ENCODE measurements at regions not wholly inside any gene's neighbourhood (a gene's known extent, or its start where the extent isn't known, plus 50 kb on each side); places are given as distances from the start of the nearest gene placed in this dataset.

DNA sequence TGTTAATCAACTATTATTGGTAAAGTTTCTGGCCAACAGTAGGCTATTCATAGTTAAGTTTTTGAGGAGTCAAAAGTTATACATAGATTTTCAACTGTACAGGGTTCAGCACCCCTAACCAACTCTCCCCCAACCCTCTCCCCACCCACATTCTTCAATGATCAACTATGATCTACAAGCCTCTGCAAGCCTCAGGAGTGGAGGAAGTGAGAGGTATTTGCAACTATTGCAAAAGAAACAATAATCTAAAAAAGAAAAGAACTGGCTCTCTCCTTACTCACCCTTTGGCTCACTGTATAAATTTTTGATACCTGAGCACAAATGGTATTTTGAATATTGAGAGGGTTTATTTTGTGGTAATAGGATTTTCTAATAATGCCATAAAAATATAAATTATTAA is 179.8 kb downstream of the IPMK start:
- no peak for TF ChIP-seq ZFX (IDR thresholded peaks at IDR 0.05; ENCODE audit: borderline replicate concordance)
- TF ChIP-seq, protein P1, sequence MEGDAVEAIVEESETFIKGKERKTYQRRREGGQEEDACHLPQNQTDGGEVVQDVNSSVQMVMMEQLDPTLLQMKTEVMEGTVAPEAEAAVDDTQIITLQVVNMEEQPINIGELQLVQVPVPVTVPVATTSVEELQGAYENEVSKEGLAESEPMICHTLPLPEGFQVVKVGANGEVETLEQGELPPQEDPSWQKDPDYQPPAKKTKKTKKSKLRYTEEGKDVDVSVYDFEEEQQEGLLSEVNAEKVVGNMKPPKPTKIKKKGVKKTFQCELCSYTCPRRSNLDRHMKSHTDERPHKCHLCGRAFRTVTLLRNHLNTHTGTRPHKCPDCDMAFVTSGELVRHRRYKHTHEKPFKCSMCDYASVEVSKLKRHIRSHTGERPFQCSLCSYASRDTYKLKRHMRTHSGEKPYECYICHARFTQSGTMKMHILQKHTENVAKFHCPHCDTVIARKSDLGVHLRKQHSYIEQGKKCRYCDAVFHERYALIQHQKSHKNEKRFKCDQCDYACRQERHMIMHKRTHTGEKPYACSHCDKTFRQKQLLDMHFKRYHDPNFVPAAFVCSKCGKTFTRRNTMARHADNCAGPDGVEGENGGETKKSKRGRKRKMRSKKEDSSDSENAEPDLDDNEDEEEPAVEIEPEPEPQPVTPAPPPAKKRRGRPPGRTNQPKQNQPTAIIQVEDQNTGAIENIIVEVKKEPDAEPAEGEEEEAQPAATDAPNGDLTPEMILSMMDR (IDR thresholded peaks at IDR 0.05), result no peak
- no peak overlapping the region for H3K27ac ChIP-seq

DNA sequence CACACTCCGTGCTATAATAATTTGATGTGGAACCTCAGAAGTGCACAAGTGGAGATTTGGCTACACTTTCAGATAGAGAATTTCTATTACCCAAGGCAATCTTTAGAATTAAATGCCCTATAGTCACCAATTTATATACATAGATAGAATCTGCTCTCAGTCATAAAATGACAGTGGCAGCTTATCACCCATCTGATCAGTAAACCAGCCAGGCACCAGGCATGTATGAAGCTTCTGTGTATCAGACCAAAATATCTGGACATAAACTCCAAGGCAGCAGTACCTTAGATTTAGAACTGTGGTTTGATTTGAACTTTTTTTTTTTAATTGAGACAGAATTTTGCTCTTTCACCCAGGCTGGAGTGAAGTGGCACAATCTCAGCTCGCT is 180.9 kb downstream of the IPMK start:
- peak overlapping the region; percentile 49 for H3K27ac ChIP-seq
- no peak for TF ChIP-seq ZFX (IDR thresholded peaks at IDR 0.05; ENCODE audit: borderline replicate concordance)
- TF ChIP-seq, protein P1 (IDR thresholded peaks at IDR 0.05), result no peak

DNA sequence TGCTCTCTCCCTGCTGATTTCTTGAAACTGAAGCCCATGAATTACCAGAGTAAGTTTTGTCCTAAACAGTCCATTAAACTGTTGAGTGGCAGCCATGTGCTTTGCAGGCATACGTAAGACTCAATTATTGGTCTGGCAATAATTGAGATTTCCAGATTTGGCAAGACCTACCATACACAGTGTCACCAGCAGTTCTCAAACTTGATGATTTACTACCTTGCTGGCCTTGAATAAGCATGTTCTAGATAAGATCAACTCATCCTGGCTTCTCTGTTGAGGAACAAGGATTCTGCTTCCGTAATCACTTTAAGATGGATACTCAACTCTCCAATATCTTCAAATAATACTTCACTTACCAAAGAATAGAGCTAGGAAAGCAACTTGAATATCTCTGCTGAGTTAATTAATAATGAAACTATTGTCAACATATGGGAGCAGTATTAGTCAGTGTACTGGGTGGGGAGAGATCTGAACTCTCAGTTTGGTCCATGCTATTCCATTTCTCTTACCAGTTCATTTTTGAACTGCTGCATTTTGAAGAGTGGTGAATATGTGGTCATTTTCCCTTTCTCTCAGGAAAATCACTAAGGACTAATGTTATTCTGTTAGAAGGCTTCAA is 181.4 kb downstream of the IPMK start:
- peak overlapping the region; percentile 49 for H3K27ac ChIP-seq
- TF ChIP-seq, protein P1 (IDR thresholded peaks at IDR 0.05), result no peak
- no peak for TF ChIP-seq ZFX (IDR thresholded peaks at IDR 0.05; ENCODE audit: borderline replicate concordance)

DNA sequence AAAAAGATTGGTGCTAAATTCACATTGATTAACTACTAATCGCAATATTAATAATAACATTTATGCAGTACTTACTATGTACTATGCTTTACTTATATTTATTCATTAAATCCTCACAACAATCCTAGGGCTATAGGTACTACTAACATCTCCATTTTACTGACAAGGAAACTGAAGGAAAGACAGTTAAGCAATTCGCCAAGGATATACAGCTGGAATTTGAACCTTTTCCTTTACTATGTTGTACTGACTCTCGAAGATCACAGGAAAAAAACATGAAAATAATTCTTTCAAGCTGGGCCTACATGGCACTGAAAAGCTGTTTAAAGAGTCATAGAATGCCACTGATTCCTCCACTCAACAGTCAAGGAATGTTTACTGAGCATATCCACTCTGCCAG is 185.4 kb downstream of the IPMK start:
- H3K27ac ChIP-seq, result no peak overlapping the region
- no peak for TF ChIP-seq ZFX (IDR thresholded peaks at IDR 0.05; ENCODE audit: borderline replicate concordance)
- TF ChIP-seq, protein P1 (IDR thresholded peaks at IDR 0.05), result no peak

DNA sequence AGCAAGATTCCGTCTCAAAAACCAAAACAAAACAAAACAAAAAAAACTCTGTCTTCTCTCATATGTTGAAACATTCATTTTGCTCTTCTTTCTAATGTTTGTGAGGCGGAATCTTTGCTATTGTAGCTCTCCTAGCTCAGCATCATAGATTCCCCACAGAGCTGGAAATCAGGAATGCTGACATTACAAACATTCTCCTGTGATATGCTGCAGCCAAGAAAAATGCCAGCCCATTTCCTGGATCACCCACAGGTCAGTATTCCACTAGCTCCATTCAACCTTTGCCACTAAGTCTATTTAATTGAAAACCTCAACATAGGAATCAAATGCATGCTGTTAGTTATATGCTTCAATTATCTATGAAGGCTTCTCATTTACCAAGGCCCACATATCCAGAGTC is 186.3 kb downstream of the IPMK start:
- TF ChIP-seq, protein P1 (IDR thresholded peaks at IDR 0.05), result no peak
- no peak for TF ChIP-seq ZFX (IDR thresholded peaks at IDR 0.05; ENCODE audit: borderline replicate concordance)
- no peak overlapping the region for H3K27ac ChIP-seq

DNA sequence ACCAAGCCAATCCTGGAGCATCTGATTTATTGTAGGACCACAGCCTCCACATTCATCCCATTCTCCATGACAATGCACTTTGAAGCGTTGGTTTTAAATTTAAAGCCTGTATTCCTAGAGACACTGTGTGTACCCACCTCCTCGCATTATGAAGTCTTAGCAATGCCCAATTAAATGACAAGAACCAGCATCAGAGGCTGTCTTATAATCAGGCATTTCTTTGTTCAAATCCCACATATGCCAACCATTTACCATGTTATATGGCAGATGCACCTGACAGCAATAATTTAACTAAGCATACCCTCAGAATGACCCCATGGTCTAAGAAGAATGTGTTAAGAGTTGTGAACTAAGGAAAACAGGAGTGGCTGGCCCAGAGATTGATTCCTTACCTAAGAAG is 188.2 kb downstream of the IPMK start:
- TF ChIP-seq, protein P1 (IDR thresholded peaks at IDR 0.05), result no peak
- TF ChIP-seq ZFX (IDR thresholded peaks at IDR 0.05; ENCODE audit: borderline replicate concordance), result no peak
- H3K27ac ChIP-seq, result no peak overlapping the region

DNA sequence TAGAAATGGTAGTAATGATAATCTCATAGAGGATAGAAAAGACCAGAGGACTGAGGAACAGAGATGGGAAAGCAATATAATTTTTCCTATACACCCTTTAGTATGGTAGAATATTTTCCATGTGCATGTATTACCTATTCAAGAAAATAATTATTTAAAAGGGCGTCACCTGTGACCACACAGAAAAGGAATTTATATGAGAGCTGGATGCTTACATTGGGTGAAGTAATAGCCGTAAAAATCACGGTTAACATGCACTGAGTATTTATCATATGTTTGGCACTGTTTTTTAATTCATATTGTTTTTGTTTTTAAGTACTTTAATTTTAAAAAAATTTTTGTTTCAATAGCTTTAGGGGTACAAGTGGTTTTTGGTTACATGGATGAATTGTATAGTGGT is 195.1 kb downstream of the IPMK start:
- no peak overlapping the region for H3K27ac ChIP-seq
- no peak for TF ChIP-seq ZFX (IDR thresholded peaks at IDR 0.05; ENCODE audit: borderline replicate concordance)
- TF ChIP-seq, protein P1 (IDR thresholded peaks at IDR 0.05), result no peak

Data from 22Rv1 (cell line).